GM18858 (cell line): ENCODE measurements at regions not wholly inside any gene's neighbourhood (a gene's known extent, or its start where the extent isn't known, plus 50 kb on each side); places are given as distances from the start of the nearest gene placed in this dataset.
"Not testable (repeated sequence)": the region's sequence is repeated elsewhere in the genome, so short reads cannot be mapped to it uniquely, and the experiment has no call there.

Source experiments
- ATAC-seq: cut with Tn5 transposase; IDR thresholded peaks from one replicate; pipeline ENCODE4 v1.9.1; 2021; ENCODE audit not compliant: unreplicated experiment

DNA sequence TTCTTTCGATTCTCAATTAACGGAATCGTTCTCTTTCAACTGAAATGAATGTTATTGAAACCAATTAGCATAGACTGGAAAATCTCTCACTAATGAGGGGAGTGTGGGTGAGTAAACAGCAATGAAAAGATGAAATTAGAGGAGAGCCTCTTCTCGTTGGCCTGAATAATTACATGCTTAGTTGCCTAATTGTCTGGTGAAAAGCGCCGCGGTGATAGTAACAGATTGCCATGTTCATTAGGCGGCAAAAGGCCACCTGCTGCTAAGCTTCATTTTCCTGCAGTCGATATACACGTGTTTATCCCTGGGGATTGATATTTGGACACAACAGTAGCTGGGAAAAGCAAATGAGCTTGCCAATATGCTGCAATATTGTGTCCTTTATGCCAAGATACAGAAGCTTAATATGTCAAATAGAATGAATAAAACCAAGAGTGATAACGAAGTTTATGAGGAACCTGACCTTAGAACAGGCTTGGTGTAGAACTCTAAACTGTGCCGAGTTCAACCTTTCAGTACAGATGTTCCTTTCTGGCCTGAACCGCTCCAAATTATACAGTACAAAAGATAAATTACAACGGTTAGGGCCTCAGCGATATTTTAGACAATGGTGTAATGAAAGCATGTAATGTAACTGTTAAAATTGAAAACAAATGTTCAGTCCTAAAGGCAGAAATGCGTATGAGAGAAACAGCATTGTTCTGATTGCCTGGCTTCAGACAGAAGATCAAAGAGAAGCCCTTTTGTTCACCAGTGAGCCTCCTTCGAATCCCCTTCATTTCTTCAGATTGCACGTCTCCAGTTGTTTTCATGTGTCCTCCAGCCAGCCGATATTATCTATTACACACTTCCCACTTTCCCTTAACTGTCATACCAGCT is 185.2 kb downstream of the SHOX2 start:
- ATAC-seq, result no peak

DNA sequence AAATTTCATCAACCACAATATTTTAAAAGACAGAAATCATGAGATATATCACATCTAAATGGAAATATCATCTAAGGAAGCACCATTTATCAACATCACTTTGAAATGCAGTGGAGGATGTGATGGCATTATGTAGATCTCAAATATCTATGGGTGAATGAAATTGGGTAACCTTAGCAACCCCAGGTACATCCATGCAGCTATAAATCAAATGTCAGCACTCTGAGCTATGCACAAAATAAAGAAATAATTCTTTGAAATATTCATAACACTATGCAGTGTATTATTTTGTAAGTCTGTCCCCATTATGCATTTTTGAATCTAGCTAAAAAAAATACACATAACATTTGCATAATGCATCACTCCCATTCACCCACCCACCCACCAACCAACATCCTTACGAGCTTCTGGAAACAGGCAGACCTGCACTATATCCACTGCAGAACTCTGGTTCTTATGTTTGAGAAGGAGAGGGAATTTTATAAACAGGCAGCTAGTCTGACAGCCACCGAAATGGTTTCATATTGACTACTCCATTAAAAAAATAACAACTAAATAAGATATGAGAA is 186.8 kb downstream of the SHOX2 start:
- ATAC-seq, result no peak

DNA sequence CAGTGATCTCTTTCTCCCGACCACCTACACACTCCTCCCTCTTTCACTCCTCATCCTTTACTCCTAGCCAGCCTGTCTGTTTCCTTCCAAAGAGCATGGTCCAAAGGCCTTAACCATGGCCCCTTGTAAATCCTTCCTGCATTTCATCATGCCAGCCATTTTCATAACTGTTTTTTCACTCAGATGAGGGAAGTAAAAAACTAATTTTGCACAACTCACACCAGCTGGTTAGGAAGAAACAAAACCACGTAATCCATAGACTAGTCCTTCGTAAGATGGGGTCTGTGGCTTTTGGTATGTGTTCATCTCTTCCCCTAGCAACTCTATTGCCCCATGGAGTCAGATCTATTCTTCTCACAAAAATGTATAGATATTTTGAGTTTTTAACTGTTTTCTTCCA is 187.8 kb downstream of the SHOX2 start:
- ATAC-seq, result no peak

DNA sequence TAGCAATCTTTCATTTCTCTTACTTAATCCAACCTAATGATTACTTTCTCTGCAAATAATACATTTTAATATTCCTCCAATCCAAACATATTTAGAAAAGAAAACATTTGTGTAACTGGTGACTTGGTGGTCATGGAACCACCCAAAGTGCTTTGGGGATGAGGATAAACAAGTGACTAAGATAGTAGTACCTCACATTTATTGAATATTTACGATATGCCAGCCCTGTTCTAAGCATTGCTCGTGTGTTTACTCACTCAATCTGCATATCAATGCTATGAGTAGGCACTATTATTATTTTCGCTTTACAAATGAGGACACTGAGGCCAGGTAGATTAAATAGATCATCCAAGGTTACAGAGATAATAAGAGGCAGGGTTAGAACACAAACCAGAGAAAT is 189.5 kb downstream of the SHOX2 start:
- no peak for ATAC-seq

DNA sequence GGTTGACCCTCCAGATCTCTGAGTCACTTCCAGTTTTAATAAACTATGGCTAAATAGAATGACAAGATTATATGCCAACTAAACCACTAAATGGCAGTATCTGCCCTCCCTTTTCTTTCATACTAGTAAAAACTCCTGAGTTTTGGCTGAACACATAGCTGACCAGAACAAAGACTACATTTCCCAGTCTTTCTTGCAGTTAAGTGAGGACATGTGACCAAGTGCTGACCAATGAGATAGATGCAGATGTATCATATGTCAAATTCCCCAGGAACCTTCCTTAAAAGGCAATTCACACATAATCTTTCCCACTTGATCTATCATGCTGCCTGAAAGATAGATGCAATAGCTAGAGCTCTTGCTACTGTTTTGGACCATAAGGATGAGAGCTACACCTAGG is 191.3 kb downstream of the SHOX2 start:
- ATAC-seq, result no peak

DNA sequence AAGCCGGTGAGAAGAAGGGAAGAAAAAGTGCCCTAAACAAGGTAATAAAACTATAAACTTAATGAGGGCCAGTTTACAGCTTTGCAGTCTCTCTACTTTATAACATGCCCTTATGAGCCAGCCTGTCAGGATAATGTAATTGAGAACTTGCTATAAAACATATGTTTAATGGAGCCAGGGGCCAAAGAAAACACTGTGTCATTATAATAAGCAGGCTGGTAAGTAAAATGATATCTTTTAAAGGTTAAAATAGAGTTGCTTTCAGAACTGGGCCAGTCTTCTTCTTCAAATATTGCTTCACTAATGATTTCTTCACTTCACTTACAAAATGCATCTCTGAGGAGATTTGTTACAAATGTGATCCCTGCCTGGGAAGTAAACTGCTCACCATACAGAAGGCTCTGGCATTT is 192.5 kb downstream of the SHOX2 start:
- ATAC-seq, result no peak

DNA sequence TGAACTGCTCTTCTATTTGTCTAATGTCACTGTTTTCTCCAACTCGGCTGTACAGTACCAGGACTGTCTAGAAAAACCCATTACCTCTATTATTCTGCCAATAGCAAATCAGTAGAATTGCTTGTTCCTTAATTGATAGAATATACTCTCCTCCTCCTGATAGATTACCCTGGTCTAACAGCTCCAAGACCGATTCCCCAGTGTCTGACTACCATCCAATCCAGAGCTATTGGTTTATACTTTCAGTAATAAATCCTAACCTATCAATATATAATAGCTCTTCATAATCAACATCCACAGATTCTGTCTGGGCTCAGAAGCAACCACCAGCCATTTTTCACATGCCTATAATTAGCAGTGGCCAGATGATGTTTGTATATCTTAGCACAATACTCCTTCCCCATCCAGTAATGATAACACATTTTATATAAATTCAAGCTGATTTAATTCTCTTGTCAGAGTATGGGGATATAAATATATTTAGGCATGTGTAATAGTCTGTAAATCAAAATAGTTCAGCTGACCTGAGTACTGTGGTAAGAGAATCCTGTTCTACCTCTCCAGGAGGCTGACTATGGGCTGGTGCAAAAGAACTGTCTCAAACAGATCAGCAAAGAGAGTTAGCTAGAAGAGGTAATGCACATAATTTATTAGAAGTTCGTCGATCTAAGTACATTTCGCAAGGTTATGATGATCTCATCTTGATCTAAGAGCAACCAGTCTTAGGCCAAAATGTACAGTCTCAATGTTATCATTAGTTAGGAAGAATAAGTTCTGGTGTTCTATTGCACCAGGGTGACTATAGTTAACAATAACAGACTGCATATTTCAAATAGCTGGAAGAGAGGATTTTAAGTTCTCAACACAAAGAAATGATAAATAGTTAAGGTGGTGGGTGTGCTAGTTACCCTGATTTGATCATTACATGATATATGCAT is 193.4 kb downstream of the SHOX2 start:
- no peak for ATAC-seq

DNA sequence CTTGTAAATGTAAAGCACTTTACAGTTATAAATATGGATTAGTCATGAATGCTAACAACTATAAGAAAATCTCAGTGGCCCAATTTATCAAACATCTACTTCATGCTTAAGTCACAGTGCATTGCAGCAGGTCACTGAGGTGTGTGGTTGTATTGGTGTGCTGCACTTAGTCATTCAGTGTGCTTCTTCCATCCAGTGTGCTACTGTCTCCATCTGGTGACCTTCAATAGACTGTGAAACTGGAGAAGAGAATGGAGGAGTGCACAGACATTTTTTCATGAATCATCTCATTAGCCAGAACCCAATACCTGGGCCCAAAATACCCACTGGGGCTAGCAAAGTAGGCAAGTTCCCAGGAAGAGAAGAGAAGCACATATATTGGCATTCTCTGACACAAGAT is 199.6 kb downstream of the SHOX2 start:
- no peak for ATAC-seq

DNA sequence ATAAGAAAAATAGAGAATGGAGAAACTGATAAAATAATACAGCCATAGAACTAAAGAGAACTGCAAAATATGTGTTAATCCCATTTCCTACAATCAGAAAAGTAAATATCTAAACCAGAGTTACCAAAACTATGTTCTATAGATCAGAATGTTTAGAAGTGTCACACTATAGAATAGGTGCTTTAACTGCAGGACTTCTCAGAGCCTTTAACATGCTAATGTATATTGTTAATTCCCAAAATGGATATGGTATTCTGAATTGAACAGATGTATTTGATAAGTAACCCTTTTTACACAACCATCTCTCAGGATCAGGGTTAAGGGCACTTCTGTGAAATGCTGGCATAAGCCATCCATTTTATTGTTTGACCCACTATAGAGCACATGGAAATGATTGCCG is 200.3 kb downstream of the SHOX2 start:
- ATAC-seq, result no peak

DNA sequence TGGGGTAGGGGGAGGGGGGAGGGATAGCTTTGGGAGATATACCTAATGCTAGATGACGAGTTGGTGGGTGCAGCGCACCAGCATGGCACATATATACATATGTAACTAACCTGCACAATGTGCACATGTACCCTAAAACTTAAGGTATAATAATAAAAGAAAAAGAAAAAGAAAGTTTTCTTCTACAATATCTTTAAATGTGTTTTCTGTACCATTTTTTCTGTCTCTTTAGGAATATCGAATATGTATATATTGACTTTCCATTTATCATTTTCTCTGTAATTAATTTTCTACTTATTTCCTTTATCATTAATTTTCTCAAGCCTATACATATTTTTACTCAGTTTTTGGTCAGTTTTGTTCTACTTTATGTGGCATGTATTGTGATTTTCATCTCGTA is 203.5 kb downstream of the SHOX2 start:
- not testable (repeated sequence) for ATAC-seq

DNA sequence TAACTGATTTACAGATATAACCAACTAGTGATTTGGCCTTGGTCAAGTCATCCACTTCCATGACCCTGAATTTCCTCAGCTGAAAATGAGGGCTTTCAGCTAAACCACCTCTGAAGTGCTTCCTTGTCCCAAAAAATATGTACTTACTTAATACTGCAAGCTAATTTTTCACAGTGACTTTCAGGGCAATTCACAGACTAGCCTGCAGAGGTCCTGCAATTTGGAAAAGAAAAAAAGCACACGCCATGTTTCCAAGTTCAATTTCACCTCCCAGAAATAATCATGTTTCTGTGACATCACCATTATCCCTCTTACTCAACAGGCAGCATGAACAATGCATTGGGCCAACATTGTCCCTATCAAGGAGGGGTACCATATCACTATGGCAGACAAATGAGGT is 218.2 kb downstream of the SHOX2 start:
- ATAC-seq, result no peak

DNA sequence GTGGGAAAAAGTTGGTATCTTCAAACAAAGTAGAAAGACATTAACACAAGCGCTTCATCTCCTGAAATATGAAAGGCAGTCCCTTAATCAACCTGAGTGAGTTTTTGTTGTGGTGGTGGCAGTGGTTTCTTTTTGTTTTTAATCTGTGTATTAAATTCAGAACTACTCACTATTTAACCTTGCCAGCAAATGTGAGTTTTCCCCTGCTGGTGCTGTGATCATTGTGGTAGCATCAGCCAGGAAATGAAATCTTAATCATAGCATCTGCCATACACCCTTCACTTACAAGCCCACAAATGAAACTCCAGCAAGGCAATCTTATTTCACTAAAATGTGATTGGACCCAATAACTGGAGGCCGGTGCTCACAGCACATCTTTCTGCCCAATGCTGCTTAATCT is 229.7 kb downstream of the SHOX2 start:
- no peak for ATAC-seq

DNA sequence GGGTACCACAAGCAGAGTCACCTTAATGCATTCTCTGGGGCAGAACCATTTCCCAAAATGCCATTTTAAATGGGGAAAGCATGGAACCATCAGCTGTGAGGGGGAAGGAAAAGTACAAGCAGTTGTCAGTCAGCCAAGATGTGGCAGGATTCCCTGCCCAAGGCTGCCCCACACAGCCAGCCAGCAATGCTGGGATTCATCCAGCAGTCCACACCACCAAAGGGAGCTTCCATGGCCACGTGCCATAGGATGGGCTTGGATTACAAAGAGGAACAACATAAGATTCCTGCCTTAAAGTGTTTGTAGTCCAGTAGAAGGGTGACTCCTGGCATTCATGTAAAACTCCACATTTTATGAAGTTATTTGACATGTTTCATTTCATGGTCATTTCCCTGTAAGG is 233.3 kb downstream of the SHOX2 start:
- ATAC-seq, result no peak

DNA sequence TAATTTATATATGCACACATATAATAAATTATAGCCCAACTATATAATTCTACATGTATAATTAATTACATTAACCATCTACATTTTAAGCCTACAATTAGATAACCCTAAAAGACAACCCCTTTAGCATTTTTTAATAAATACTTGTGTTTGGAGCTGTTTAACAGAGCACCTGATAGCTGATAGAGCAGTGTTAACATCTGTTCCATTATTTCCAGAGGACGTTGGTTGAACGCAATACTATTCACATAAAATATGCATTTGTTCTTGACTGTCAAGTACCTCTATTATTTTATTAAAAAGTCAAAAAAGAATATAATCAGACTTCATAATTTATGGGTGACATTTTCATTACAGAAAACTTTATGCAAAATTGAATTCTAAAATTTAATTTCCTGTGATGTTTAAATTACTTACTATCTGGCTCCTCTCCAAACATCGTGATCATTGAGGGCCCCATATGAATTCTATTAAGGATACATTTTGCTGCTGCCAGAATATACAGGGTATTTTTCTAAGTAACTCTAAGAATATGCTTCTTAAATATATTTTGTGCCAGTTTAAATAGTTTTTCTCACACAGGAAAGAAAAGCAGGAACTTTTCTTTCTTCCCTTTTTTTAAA is 234.3 kb downstream of the SHOX2 start:
- ATAC-seq, result no peak

DNA sequence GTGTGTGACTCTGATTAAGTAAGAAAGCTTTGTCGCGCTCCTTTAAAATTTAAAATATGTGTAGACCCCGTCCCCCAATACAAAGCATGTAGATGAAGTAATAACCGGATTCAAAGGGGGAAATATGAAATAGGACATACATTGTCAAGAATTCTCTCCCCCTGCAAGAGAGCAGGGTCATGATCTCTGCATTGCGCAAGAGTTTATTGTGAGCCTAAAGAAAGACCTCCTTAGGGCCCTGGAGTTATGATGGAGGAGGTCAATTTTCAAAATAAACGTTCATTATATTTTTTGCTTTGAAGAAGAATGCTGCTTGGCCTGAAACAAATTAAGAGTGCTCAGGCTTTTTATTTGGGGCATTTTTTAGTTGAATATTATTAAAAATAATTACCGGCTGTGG is 235.0 kb downstream of the SHOX2 start:
- ATAC-seq, result no peak

DNA sequence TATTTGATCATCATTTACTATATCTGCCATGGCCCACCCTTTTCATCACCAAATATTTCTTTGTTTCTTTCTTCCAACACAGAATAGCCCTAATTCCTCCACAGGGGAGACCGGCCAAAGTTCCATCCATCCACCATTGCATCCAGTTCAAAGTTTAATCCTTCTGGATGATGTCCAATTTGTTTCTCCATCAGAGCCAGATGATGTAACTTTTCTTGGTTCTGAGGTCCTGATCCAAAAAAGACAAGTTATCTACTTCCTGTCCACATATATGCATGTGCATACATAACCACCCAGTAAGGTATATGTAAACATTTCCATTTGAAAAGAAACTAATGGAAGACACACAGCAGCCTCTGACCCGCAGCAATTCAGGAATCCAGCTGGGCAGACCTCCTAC is 237.3 kb downstream of the SHOX2 start:
- no peak for ATAC-seq

DNA sequence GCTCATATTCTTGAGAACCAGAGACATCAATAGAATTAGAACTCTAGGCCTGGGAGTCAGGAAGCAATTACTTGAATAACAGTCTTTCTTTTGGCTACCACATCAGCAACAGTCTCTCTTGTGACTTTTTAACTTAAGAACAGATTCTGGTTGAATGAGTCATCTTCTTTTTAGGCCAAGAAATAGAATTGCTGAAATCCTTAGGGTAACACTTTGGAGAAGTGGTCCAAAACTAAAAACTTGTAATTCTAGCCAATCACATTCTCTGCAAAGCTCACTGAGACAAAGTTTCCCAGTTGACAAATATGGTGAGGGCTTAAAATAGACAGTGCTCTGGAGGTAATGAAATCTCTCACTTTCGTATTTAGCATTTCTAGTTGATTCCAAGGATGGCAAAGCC is 238.0 kb downstream of the SHOX2 start:
- ATAC-seq, result no peak

DNA sequence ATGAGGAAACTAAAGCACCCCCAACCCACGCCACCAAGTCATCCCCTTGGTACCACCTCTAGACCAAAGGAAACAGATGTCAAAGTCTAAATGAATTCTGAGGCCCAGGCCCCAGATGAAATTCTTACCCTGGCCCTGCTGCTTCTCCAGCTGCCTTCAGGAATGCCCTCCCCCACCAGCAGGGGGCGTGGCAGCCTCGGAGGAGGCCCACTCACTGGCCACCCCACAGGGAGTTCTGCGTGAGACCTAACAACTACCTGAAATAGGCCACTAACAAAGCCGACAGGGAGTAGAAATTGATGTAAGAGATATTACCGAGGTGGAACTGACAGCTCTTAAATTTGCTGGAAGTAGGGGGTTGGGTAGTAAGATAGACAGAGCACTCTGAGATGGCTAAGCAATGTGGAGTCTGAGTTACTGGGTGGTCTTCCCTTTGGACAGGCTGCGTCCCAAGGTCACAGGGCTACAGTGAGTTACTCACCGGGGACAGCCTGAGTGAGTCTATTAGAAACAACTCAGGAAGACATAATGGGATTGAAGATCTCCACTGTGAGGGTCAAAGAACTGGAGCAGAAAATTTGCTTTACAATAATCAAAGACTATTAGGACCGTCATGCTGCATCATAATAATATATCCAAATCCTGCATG is 240.7 kb downstream of the SHOX2 start:
- peak; percentile 93 for ATAC-seq

DNA sequence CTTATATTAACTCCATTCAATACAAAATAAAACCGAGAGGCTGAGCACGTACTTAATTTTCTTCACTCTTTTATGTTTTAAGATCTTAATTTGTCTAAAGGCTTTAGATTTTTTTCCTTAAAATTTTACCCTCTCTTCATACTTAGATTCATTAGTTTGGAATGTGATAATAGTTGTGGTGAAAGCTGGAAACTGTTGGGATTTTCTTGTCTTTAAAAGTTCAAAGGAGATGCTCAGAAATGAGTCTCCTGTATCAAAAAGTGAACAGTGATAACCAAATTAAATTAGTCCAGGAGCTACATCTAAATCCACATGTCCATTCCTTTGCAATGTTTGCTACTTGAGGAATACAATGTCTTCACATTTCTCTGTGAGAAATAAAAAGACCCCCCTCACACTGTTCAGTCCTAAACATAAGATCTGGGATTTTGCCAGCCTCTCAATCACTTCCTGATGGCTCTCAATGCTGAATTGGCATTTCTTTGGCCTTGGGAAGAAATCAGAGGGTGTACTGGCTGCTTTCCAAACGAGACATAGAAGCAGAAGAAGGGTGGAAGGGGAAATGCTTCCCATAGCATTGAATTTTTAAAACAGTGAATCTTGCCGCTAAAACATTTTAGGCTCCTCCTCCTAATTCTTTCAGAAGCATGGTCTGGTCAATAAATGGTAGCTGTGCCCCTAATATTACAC is 245.0 kb downstream of the SHOX2 start:
- no peak for ATAC-seq

DNA sequence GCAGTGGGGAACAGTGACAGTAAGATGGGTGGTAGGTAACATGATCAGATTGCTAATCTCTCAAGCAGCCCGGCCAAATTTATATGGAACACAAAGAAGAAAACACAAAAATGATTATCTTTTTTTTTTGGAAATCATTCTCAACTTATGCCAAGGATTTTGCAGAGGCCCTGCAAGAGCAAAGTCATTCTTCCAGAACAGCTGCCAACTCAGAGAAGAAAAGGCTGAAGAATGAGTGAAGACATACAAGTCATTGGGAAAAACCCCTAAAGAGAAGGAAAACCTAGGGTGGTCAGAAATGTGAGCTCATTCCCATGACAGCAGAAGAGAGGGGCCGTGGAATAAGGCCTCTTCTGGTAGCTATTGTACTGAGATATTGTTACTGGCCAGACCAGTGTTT is 246.7 kb downstream of the SHOX2 start:
- ATAC-seq, result no peak
